GM12864 (cell line): ENCODE measurements at regions not wholly inside any gene's neighbourhood (a gene's known extent, or its start where the extent isn't known, plus 50 kb on each side); places are given as distances from the start of the nearest gene placed in this dataset.
"Not testable (repeated sequence)": the region's sequence is repeated elsewhere in the genome, so short reads cannot be mapped to it uniquely, and the experiment has no call there.

Source experiments
- DNase-seq: peaks from one replicate; pipeline ENCODE4 v3.0.0-alpha.2; 2011; ENCODE audit warnings: low read depth
- H3K4me3 ChIP-seq: 2 replicates; pipeline ENCODE4 v1.5.1; 2011; ENCODE audit warnings: mild to moderate bottlenecking, low read depth, low read length, control low read depth
- TF ChIP-seq, protein P1 (sequence below): IDR thresholded peaks from 2 replicates; pipeline ENCODE4 v1.5.1; 2011; ENCODE audit warnings: low read depth, mild to moderate bottlenecking, moderate library complexity, low read length, control low read depth, inconsistent platforms; ENCODE audit errors: missing control alignments

DNA sequence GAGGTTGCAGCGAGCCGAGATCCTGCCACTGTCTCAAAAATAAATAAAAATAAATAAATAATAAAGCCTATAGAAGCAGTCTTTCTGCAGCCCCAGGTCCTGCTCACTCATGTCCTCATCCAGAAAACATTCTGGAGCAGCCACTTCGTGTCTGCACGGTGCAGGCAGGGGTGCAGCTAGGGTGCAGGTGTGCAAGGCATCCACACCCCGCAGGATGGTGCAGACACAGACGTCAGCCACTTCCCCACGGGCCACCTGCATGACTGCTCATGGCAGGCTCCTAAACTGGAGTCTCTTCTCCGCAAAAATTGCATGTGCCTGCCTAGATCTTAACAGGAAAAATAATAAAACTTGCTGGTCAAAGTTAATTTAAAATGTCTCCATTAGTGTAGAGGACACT is 80.2 kb upstream of the SNTG2 start:
- H3K4me3 ChIP-seq, result no peak overlapping the region
- DNase-seq, result no peak
- TF ChIP-seq, protein P1, sequence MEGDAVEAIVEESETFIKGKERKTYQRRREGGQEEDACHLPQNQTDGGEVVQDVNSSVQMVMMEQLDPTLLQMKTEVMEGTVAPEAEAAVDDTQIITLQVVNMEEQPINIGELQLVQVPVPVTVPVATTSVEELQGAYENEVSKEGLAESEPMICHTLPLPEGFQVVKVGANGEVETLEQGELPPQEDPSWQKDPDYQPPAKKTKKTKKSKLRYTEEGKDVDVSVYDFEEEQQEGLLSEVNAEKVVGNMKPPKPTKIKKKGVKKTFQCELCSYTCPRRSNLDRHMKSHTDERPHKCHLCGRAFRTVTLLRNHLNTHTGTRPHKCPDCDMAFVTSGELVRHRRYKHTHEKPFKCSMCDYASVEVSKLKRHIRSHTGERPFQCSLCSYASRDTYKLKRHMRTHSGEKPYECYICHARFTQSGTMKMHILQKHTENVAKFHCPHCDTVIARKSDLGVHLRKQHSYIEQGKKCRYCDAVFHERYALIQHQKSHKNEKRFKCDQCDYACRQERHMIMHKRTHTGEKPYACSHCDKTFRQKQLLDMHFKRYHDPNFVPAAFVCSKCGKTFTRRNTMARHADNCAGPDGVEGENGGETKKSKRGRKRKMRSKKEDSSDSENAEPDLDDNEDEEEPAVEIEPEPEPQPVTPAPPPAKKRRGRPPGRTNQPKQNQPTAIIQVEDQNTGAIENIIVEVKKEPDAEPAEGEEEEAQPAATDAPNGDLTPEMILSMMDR, result no peak

DNA sequence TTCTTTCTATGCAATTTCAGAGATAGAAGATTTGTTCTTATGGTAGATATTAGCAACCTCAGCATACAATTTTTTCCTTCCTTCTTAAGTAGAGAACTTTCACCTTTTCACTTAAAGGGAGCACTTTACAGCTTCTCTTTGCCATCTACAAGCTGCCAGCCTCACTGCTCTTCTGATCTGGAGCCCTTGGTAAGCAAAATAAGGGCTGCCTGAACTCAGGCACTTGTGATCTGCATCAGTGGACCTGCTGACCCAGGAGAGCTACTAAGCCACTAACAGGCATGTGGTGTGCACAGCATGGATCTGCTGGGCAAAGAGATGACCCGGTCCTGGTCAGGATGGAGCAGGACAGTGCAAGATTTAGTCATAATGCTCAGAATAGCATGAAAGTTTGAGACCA is 80.8 kb upstream of the SNTG2 start:
- no peak for DNase-seq
- H3K4me3 ChIP-seq, result no peak overlapping the region
- TF ChIP-seq, protein P1, result no peak

DNA sequence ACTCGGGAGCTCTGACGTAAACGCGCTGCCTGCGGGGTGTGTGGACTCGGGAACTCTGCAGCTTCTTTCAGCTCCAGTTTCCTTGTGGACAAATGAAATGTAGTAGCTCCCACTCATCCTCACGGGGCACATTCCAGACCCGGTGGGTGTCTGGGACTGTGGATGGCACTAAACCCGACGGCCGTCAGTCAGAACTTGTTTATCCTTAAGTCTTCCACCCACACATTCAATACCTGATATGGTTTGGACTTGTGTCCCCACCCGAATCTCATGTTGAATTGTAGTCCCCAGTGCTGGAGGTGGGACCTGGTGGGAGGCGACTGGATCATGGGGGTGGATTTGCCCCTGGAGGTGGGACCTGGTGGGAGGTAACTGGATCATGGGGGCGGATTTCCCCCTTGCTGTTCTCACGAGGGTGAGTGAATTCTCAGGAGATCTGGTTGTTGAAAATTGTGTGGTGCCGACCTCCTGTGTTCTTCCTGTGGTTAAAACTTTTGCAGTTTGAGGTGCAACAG is 81.2 kb upstream of the SNTG2 start:
- no peak for DNase-seq
- no peak overlapping the region for H3K4me3 ChIP-seq
- TF ChIP-seq, protein P1, result no peak

DNA sequence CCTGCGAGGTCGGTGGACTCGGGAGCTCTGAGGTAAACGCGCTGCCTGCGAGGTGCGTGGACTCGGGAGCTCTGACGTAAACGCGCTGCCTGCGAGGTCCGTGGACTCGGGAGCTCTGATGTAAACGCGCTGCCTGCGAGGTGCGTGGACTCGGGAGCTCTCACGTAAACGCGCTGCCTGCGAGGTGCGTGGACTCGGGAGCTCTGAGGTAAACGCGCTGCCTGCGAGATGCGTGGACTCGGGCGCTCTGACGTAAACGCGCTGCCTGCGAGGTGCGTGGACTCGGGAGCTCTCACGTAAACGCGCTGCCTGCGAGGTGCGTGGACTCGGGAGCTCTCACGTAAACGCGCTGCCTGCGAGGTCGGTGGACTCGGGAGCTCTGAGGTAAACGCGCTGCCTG is 81.8 kb upstream of the SNTG2 start:
- not testable (repeated sequence) for DNase-seq, H3K4me3 ChIP-seq

DNA sequence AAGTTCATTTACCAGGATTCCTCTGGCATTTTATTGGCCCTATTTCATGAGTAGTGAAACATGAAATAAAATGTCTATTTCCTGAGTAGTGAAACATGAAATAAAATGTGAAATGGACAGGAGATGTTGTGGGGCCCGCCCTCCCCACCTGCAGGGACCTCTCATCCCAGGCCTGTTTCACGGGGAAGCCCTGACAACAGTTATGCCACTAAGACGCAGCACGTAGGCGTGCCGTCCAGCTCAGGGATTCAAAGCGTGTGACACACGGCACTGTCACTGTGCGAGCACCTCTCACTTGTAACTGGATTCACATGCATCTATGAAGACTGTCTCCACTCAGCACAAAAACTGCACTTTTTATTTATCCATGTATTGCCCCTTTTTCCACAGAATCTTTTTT is 83.4 kb upstream of the SNTG2 start:
- no peak for DNase-seq
- H3K4me3 ChIP-seq, result no peak overlapping the region
- TF ChIP-seq, protein P1, result no peak

DNA sequence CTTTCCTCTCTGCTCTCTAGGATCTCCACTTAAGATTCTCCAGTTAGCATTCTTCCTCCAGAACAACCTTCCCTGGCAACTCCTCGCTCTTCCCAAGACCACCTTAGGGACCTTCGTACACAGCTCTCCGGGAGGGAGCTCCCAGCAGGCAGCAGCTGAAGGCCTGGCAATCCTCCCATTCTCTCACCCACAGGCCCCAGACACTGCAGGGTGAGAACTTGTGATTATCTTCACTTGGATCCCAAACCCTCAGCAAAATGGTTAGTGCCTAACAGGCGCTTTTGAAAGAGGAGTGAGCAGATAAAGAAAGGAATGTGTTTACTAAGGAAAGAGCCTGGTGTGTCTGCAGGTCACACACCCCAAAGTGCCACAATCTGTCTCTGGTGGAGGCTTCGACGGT is 83.8 kb upstream of the SNTG2 start:
- DNase-seq, result no peak
- H3K4me3 ChIP-seq, result no peak overlapping the region
- TF ChIP-seq, protein P1, result no peak

DNA sequence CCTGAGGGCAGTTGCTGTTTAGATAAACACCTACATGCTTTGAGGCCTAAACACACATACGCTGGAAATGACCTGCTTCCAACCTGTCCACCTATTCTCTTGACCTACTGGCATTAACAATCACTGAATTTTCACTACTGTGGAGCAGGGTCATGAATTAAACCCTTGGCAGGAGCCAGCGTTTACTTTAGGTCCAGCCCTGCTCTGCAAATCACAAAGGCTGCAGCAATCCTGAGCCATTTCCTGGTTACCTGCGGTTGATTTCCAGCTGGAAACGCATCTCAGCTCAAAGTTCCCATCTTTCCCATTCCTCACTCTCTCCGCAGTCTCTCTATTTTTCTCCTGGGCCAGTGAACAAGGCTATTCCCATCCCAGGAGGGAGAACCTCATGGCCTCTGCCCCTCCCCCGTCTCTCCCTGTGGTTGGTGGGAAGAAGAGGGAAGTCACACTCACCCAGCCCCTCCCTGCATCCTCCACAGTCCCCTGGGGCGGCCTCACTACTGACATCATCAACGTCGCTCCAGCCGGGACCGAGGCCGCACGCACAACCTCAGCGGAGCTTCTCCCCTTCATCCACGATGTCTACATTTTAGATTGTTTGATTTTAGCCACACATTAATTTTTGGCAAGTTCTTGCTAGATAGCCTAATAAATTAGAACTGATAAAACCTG is 84.5 kb upstream of the SNTG2 start:
- H3K4me3 ChIP-seq, result no peak overlapping the region
- DNase-seq, result no peak
- TF ChIP-seq, protein P1, result no peak
